Liver (tissue), 8 donors: ENCODE measurements at regions not wholly inside any gene's neighbourhood (a gene's known extent, or its start where the extent isn't known, plus 50 kb on each side); places are given as distances from the start of the nearest gene placed in this dataset.

Source experiments
- DNase-seq: peaks from one replicate; pipeline ENCODE4 v3.0.0-alpha.2; 2017; ENCODE audit warnings: low spot score
- H3K27ac ChIP-seq, 2 donors: one replicate each; pipeline ENCODE4 v1.7.0; 2013; ENCODE audit warnings: inconsistent platforms in 2 of 2, low read length in 2 of 2, control low read depth in 1 of 2, low read depth in 1 of 2, mild to moderate bottlenecking in 1 of 2
- H3K27me3 ChIP-seq, 4 donors: one replicate each; pipeline versions ENCODE4 v1.6.1 to v1.7.0; 2013; ENCODE audit warnings: low read length in 3 of 4, inconsistent platforms in 1 of 4, mild to moderate bottlenecking in 1 of 4, moderate library complexity in 1 of 4; ENCODE audit not compliant: control insufficient read depth in 4 of 4, insufficient read depth in 4 of 4
- H3K36me3 ChIP-seq, 4 donors: one replicate each; pipeline versions ENCODE4 v1.6.1 to v1.7.0; 2013; ENCODE audit warnings: low read length in 3 of 4, mild to moderate bottlenecking in 3 of 4, low read depth in 1 of 4, moderate library complexity in 1 of 4; ENCODE audit not compliant: control insufficient read depth in 4 of 4, insufficient read depth in 3 of 4
- H3K4me1 ChIP-seq, 4 donors: one replicate each; pipeline versions ENCODE4 v1.6.1 to v1.7.0; 2013; ENCODE audit warnings: low read length in 3 of 4, mild to moderate bottlenecking in 3 of 4, moderate library complexity in 1 of 4; ENCODE audit not compliant: control insufficient read depth in 4 of 4, insufficient read depth in 4 of 4
- H3K4me3 ChIP-seq, 3 donors: one replicate each; pipeline versions ENCODE4 v1.6.1 to v1.7.0; 2013; ENCODE audit warnings: low read length in 3 of 3, control low read depth in 1 of 3, low read depth in 1 of 3, mild to moderate bottlenecking in 1 of 3
- H3K9ac ChIP-seq, 2 donors: one replicate each; pipeline ENCODE4 v1.7.0; 2013; ENCODE audit warnings: low read length in 2 of 2, mild to moderate bottlenecking in 2 of 2, moderate library complexity in 2 of 2, control low read depth in 1 of 2, low read depth in 1 of 2
- H3K9me3 ChIP-seq, 4 donors: one replicate each; pipeline versions ENCODE4 v1.6.1 to v1.7.0; 2013; ENCODE audit warnings: low read length in 3 of 4; ENCODE audit not compliant: control insufficient read depth in 4 of 4
- ATF3 ChIP-seq: IDR thresholded peaks from 2 replicates; pipeline ENCODE4 v1.6.1; 2016; ENCODE audit warnings: antibody characterized with exemption
- EGR1 ChIP-seq, 2 donors: IDR thresholded peaks; 2 replicates each; pipeline ENCODE4 v1.6.1; 2016 to 2018; ENCODE audit warnings: antibody characterized with exemption in 2 of 2, low read depth in 2 of 2
- FOXA1 ChIP-seq: IDR thresholded peaks from 2 replicates; pipeline ENCODE4 v1.6.1; 2016; ENCODE audit warnings: antibody characterized with exemption
- FOXA2 ChIP-seq: IDR thresholded peaks from 2 replicates; pipeline ENCODE4 v1.6.1; 2016; ENCODE audit warnings: antibody characterized with exemption
- GABPA ChIP-seq, 2 donors: IDR thresholded peaks in 1 of 2; conservative IDR thresholded peaks in 1 of 2; 2 replicates each; pipeline ENCODE4 v1.6.1; 2016; ENCODE audit warnings: antibody characterized with exemption in 2 of 2, mild to moderate bottlenecking in 1 of 2, moderate library complexity in 1 of 2
- HNF4A ChIP-seq, 2 donors: conservative IDR thresholded peaks; 2 replicates each; pipeline ENCODE4 v1.6.1; 2016; ENCODE audit warnings: antibody characterized with exemption in 2 of 2, mild to moderate bottlenecking in 2 of 2
- HNF4G ChIP-seq: IDR thresholded peaks from 2 replicates; pipeline ENCODE4 v1.6.1; 2016; ENCODE audit warnings: antibody characterized with exemption
- JUND ChIP-seq, 2 donors: IDR thresholded peaks; 2 replicates each; pipeline ENCODE4 v1.6.1; 2016; ENCODE audit warnings: antibody characterized with exemption in 2 of 2
- MAX ChIP-seq: IDR thresholded peaks from 2 replicates; pipeline ENCODE4 v1.6.1; 2016; ENCODE audit warnings: antibody characterized with exemption
- NR2F2 ChIP-seq: IDR thresholded peaks from 2 replicates; pipeline ENCODE4 v1.6.1; 2016; ENCODE audit warnings: antibody characterized with exemption
- RXRA ChIP-seq, 2 donors: IDR thresholded peaks; 2 replicates each; pipeline ENCODE4 v1.6.1; 2017 to 2018; ENCODE audit warnings: antibody characterized with exemption in 2 of 2, mild to moderate bottlenecking in 1 of 2
- YY1 ChIP-seq: IDR thresholded peaks from 2 replicates; pipeline ENCODE4 v1.6.1; 2016; ENCODE audit warnings: antibody characterized with exemption, mild to moderate bottlenecking
- ZBTB33 ChIP-seq: IDR thresholded peaks from 2 replicates; pipeline ENCODE4 v1.6.1; 2016; ENCODE audit warnings: antibody characterized with exemption
- WGBS: extraction: QIAGEN DNeasy Blood & Tissue Kit; methylation state at CpG from one replicate; pipeline ENCODE4 v1.1.7; 2013; 5-methylcytosine and 5-hydroxymethylcytosine counted together
- TF ChIP-seq, protein P1 (sequence below): IDR thresholded peaks from 2 replicates; pipeline ENCODE4 v1.6.1; 2016; ENCODE audit warnings: antibody characterized with exemption, mild to moderate bottlenecking
- TF ChIP-seq, protein P2 (sequence below): fragments of 150-350 bp; IDR thresholded peaks from 2 replicates; pipeline ENCODE4 v1.5.1; 2017; ENCODE audit warnings: improper control_type of control experiment, low read depth, low read length; ENCODE audit not compliant: missing input control
- donor health status: healthy.
- donor health status: healthy.
- donor health status: healthy.
- donor health status: healthy.
- donor health status: healthy.

- TF ChIP-seq, protein P1, sequence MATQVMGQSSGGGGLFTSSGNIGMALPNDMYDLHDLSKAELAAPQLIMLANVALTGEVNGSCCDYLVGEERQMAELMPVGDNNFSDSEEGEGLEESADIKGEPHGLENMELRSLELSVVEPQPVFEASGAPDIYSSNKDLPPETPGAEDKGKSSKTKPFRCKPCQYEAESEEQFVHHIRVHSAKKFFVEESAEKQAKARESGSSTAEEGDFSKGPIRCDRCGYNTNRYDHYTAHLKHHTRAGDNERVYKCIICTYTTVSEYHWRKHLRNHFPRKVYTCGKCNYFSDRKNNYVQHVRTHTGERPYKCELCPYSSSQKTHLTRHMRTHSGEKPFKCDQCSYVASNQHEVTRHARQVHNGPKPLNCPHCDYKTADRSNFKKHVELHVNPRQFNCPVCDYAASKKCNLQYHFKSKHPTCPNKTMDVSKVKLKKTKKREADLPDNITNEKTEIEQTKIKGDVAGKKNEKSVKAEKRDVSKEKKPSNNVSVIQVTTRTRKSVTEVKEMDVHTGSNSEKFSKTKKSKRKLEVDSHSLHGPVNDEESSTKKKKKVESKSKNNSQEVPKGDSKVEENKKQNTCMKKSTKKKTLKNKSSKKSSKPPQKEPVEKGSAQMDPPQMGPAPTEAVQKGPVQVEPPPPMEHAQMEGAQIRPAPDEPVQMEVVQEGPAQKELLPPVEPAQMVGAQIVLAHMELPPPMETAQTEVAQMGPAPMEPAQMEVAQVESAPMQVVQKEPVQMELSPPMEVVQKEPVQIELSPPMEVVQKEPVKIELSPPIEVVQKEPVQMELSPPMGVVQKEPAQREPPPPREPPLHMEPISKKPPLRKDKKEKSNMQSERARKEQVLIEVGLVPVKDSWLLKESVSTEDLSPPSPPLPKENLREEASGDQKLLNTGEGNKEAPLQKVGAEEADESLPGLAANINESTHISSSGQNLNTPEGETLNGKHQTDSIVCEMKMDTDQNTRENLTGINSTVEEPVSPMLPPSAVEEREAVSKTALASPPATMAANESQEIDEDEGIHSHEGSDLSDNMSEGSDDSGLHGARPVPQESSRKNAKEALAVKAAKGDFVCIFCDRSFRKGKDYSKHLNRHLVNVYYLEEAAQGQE = no peak
- TF ChIP-seq HNF4G (no peak), NR2F2 (no peak)
These were observed 401.9 kb upstream of the PHF14 start (continued) for GRCh38 chr7:10571759-10572158.

DNA sequence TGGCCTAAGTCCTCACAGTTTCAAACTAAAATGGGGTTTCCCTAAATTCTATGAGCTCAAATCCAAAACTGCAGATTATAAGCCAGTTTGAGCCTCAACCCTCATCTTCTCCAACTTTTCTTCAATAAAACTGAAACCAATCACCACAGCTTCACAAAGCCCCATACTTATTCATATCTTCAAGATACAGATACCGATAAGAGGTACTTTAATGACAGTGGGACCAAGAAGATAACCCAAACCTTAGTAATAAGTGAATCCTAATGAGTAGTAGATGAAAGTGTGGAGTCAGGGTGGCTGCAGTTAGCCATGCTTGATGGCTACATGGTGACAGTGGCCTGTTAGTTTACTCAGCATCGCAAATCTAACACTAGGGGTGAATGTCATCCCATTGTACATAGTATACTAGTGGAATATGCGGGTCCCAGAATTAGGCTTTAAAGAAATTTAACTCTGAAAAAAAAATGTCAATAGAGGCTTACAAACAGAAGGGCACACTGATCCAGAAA is 395.8 kb upstream of the PHF14 start:
- no peaks in the 10 kb centered on the region for H3K4me1 ChIP-seq
- peaks cover 0 to 2% (median 0%) of the 10 kb centered on the region in 4 donors for H3K27me3 ChIP-seq
- H3K4me3 ChIP-seq = no peak overlapping the region
- H3K9ac ChIP-seq = no peak overlapping the region
- TF ChIP-seq, protein P2, sequence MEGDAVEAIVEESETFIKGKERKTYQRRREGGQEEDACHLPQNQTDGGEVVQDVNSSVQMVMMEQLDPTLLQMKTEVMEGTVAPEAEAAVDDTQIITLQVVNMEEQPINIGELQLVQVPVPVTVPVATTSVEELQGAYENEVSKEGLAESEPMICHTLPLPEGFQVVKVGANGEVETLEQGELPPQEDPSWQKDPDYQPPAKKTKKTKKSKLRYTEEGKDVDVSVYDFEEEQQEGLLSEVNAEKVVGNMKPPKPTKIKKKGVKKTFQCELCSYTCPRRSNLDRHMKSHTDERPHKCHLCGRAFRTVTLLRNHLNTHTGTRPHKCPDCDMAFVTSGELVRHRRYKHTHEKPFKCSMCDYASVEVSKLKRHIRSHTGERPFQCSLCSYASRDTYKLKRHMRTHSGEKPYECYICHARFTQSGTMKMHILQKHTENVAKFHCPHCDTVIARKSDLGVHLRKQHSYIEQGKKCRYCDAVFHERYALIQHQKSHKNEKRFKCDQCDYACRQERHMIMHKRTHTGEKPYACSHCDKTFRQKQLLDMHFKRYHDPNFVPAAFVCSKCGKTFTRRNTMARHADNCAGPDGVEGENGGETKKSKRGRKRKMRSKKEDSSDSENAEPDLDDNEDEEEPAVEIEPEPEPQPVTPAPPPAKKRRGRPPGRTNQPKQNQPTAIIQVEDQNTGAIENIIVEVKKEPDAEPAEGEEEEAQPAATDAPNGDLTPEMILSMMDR = no peak
- no peak for TF ChIP-seq EGR1 (IDR thresholded peaks at IDR 0.05; ENCODE audit: low read depth in 2 of 2)
- TF ChIP-seq RXRA (IDR thresholded peaks at IDR 0.05) = no peak
- no peak for TF ChIP-seq ATF3
- no peak for TF ChIP-seq FOXA1
- no peak for TF ChIP-seq FOXA2
- no peak for TF ChIP-seq HNF4A (conservative IDR thresholded peaks at IDR 0.05)
- no peaks in the 10 kb centered on the region for H3K9me3 ChIP-seq
- DNase-seq = no peak
- H3K27ac ChIP-seq = no peak overlapping the region
- 76% methylated on average over 3 of the region's 3 CpGs for WGBS
- no peaks in the 10 kb centered on the region for H3K36me3 ChIP-seq

- DNase-seq = no peak
- 79% methylated on average over 3 of the region's 3 CpGs for WGBS
- no peaks in the 10 kb centered on the region for H3K36me3 ChIP-seq
- H3K9me3 ChIP-seq = no peaks in the 10 kb centered on the region
- peaks cover 0 to 2% (median 0%) of the 10 kb centered on the region in 4 donors for H3K27me3 ChIP-seq
- H3K27ac ChIP-seq = no peak overlapping the region
- no peak overlapping the region for H3K4me3 ChIP-seq
- H3K4me1 ChIP-seq = no peaks in the 10 kb centered on the region
- H3K9ac ChIP-seq = no peak overlapping the region
- TF ChIP-seq NR2F2 (no peak), ATF3 (no peak), JUND (IDR thresholded peaks at IDR 0.05) (no peak), YY1 (no peak), EGR1 (IDR thresholded peaks at IDR 0.05; ENCODE audit: low read depth in 2 of 2) (no peak), HNF4A (conservative IDR thresholded peaks at IDR 0.05) (no peak), MAX (no peak), RXRA (IDR thresholded peaks at IDR 0.05) (no peak), FOXA2 (no peak), GABPA (IDR thresholded peaks at IDR 0.05 in 1 of 2, conservative IDR thresholded peaks at IDR 0.05 in 1 of 2) (no peak), ZBTB33 (no peak)
- TF ChIP-seq, protein P2 = no peak
- TF ChIP-seq, protein P1 = no peak
These were observed 394.1 kb upstream of the PHF14 start for GRCh38 chr7:10579561-10579960.
